DMS153 treated with DMSO at 0.1 percent for 48 hours (cell line): ENCODE measurements at regions not wholly inside any gene's neighbourhood (a gene's known extent, or its start where the extent isn't known, plus 50 kb on each side); places are given as distances from the start of the nearest gene placed in this dataset.

Source experiments
- DNase-seq: peaks from one replicate; lab custom pipeline; 2025; ENCODE audit not compliant: unreplicated experiment; lab: John Stamatoyannopoulos, UW

- no peak for DNase-seq
These were observed 1133.5 kb downstream of the OLFM4 start for GRCh38 chr13:54162069-54162468.

- peak; percentile 55 for DNase-seq
These were observed 1137.1 kb downstream of the OLFM4 start for GRCh38 chr13:54165581-54166215.

GRCh38 chr13:54173996-54174395 is 1145.4 kb downstream of the OLFM4 start:
- no peak for DNase-seq

- no peak for DNase-seq
These were observed 1146.9 kb downstream of the OLFM4 start for GRCh38 chr13:54175466-54175865.

GRCh38 chr13:54177466-54177865 is 1148.9 kb downstream of the OLFM4 start:
- no peak for DNase-seq

GRCh38 chr13:54183166-54183565 is 1154.6 kb downstream of the OLFM4 start:
- no peak for DNase-seq

- DNase-seq: no peak
These were observed 1155.1 kb downstream of the OLFM4 start for GRCh38 chr13:54183728-54184127.

GRCh38 chr13:54184576-54184975 is 1156.0 kb downstream of the OLFM4 start:
- DNase-seq: no peak

- no peak for DNase-seq
These were observed 1156.5 kb downstream of the OLFM4 start for GRCh38 chr13:54185101-54185500.

GRCh38 chr13:54185785-54186184 is 1157.2 kb downstream of the OLFM4 start:
- no peak for DNase-seq

GRCh38 chr13:54187461-54187860 is 1158.8 kb downstream of the OLFM4 start:
- no peak for DNase-seq

GRCh38 chr13:54194233-54195024 is 1165.8 kb downstream of the OLFM4 start:
- no peak for DNase-seq

GRCh38 chr13:54196684-54197083 is 1168.1 kb downstream of the OLFM4 start:
- DNase-seq: no peak

GRCh38 chr13:54198911-54199310 is 1170.3 kb downstream of the OLFM4 start:
- DNase-seq: no peak

GRCh38 chr13:54206626-54207025 is 1178.0 kb downstream of the OLFM4 start:
- DNase-seq: no peak

GRCh38 chr13:54210397-54211049 is 1181.9 kb downstream of the OLFM4 start:
- no peak for DNase-seq

- DNase-seq: no peak
These were observed 1187.6 kb downstream of the OLFM4 start for GRCh38 chr13:54216221-54216620.

- no peak for DNase-seq
These were observed 1198.3 kb downstream of the OLFM4 start for GRCh38 chr13:54226876-54227275.

- DNase-seq: no peak
These were observed 1204.1 kb downstream of the OLFM4 start for GRCh38 chr13:54232700-54233099.

- no peak for DNase-seq
These were observed 1206.0 kb downstream of the OLFM4 start for GRCh38 chr13:54234607-54235006.

- peak; percentile 88 for DNase-seq
These were observed 1213.1 kb downstream of the OLFM4 start for GRCh38 chr13:54241719-54242118.

- no peak for DNase-seq
These were observed 1219.7 kb downstream of the OLFM4 start for GRCh38 chr13:54248306-54248705.
